Neural progenitor cell (in vitro differentiated cells): ENCODE measurements at regions not wholly inside any gene's neighbourhood (a gene's known extent, or its start where the extent isn't known, plus 50 kb on each side); places are given as distances from the start of the nearest gene placed in this dataset.

Experiments
- DNase-seq: peaks from one replicate; pipeline ENCODE4 v3.0.0-alpha.2; 2016; ENCODE audit warnings: low spot score
- H2AFZ ChIP-seq: fragments of 200-600 bp; sonication (generic); replicated peaks from 2 replicates; pipeline ENCODE4 v1.6.1; 2016; ENCODE audit warnings: antibody characterized with exemption
- H3F3A ChIP-seq: fragments of 200-600 bp; sonication (generic); 2 replicates; pipeline ENCODE4 v1.6.1; 2016; ENCODE audit warnings: antibody characterized with exemption, low read depth
- H3K27ac ChIP-seq: fragments of 200-600 bp; sonication (generic); 2 replicates; pipeline ENCODE4 v1.5.1; 2016; ENCODE audit warnings: mild to moderate bottlenecking
- H3K27me3 ChIP-seq: fragments of 200-600 bp; sonication (generic); 2 replicates; pipeline ENCODE4 v1.6.1; 2016; ENCODE audit warnings: mild to moderate bottlenecking, moderate library complexity
- H3K36me3 ChIP-seq: fragments of 200-600 bp; sonication (generic); 2 replicates; pipeline ENCODE4 v1.5.1; 2016
- H3K4me1 ChIP-seq: fragments of 200-600 bp; sonication (generic); 2 replicates; pipeline ENCODE4 v1.6.1; 2016; ENCODE audit warnings: mixed run types
- H3K4me2 ChIP-seq: fragments of 200-600 bp; sonication (generic); 2 replicates; pipeline ENCODE4 v1.6.1; 2016
- H3K4me3 ChIP-seq: fragments of 200-600 bp; sonication (generic); 2 replicates; pipeline ENCODE4 v1.5.1; 2016
- H3K79me2 ChIP-seq: fragments of 200-600 bp; sonication (generic); 2 replicates; pipeline ENCODE4 v1.6.1; 2016; ENCODE audit warnings: low read depth
- H3K9ac ChIP-seq: fragments of 200-600 bp; sonication (generic); 2 replicates; pipeline ENCODE4 v1.6.1; 2016
- H3K9me3 ChIP-seq: fragments of 200-600 bp; sonication (generic); 2 replicates; pipeline ENCODE4 v1.5.1; 2016; ENCODE audit warnings: low read depth
- H4K20me1 ChIP-seq: fragments of 200-600 bp; sonication (generic); 2 replicates; pipeline ENCODE4 v1.6.1; 2016; ENCODE audit warnings: low read depth
- H3K27ac Mint-ChIP-seq: 3 replicates; pipeline ENCODE4 v1.8.0; 2021; ENCODE audit warnings: mixed read lengths
- H3K27me3 Mint-ChIP-seq: 2 replicates; pipeline ENCODE4 v1.8.0; 2022; ENCODE audit warnings: low read depth, mild to moderate bottlenecking, inconsistent platforms, moderate library complexity, mixed read lengths; ENCODE audit not compliant: insufficient read depth
- H3K36me3 Mint-ChIP-seq: 3 replicates; pipeline ENCODE4 v1.8.0; 2021; ENCODE audit warnings: mixed read lengths
- H3K4me1 Mint-ChIP-seq: 3 replicates; pipeline ENCODE4 v1.8.0; 2021; ENCODE audit warnings: mixed read lengths
- H3K4me3 Mint-ChIP-seq: 3 replicates; pipeline ENCODE4 v1.8.0; 2021; ENCODE audit warnings: mild to moderate bottlenecking, moderate library complexity, mixed read lengths
- H3K9me3 Mint-ChIP-seq: 3 replicates; pipeline ENCODE4 v1.8.0; 2020; ENCODE audit warnings: mixed read lengths
- EZH2 ChIP-seq: fragments of 200-600 bp; sonication (generic); IDR thresholded peaks from 2 replicates; pipeline ENCODE4 v1.6.1; 2017; ENCODE audit warnings: antibody characterized with exemption, mild to moderate bottlenecking, moderate library complexity
- EZH2phosphoT487 ChIP-seq: fragments of 200-600 bp; sonication (generic); IDR thresholded peaks from 2 replicates; pipeline ENCODE4 v1.6.1; 2017; ENCODE audit warnings: antibody characterized with exemption
- TF ChIP-seq, protein P1 (sequence below): fragments of 200-600 bp; sonication (generic); IDR thresholded peaks from 2 replicates; pipeline ENCODE4 v1.5.1; 2017; ENCODE audit warnings: antibody characterized with exemption, mild to moderate bottlenecking

DNA sequence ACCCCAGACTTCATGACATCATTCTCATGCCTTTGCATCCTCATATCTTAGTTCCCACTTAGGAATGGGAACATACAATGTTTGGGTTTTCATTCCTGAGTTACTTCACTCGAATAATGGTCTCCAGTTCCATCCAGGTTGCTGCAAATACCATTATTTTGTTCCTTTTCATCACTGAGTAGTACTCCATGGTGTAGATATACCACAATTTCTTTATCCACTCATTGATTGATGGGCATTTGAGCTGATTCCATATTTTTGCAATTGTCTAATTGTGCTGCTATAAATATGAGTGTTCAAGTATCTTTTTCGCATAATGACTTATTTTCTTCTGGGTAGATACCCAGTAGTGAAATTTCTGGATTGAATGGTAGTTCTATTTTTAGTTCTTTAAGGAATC lies 1026.8 kb downstream of the STPG2 start:
- H3K4me1 Mint-ChIP-seq, result no peaks in the 10 kb centered on the region

GRCh38 chr4:97121493-97121892 lies 1021.8 kb downstream of the STPG2 start:
- Histone ChIP-seq H3K9ac (no peak overlapping the region), H3K27me3 (no peaks in the 10 kb centered on the region), H3F3A (no peaks in the 10 kb centered on the region), H3K27ac (no peak overlapping the region), H3K79me2 (no peaks in the 10 kb centered on the region), H3K4me3 (no peak overlapping the region), H3K36me3 (no peaks in the 10 kb centered on the region), H3K4me1 (peaks cover 21% of the 10 kb centered on the region), H3K4me2 (no peak overlapping the region), H2AFZ (peak overlapping the region; percentile 38), H3K9me3 (no peaks in the 10 kb centered on the region), H4K20me1 (no peaks in the 10 kb centered on the region)
- H3K27ac Mint-ChIP-seq, result no peak overlapping the region
- no peak for TF ChIP-seq EZH2
- no peak for TF ChIP-seq EZH2phosphoT487
- TF ChIP-seq, protein P1, sequence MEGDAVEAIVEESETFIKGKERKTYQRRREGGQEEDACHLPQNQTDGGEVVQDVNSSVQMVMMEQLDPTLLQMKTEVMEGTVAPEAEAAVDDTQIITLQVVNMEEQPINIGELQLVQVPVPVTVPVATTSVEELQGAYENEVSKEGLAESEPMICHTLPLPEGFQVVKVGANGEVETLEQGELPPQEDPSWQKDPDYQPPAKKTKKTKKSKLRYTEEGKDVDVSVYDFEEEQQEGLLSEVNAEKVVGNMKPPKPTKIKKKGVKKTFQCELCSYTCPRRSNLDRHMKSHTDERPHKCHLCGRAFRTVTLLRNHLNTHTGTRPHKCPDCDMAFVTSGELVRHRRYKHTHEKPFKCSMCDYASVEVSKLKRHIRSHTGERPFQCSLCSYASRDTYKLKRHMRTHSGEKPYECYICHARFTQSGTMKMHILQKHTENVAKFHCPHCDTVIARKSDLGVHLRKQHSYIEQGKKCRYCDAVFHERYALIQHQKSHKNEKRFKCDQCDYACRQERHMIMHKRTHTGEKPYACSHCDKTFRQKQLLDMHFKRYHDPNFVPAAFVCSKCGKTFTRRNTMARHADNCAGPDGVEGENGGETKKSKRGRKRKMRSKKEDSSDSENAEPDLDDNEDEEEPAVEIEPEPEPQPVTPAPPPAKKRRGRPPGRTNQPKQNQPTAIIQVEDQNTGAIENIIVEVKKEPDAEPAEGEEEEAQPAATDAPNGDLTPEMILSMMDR, result no peak
- no peak overlapping the region for H3K4me3 Mint-ChIP-seq
- H3K36me3 Mint-ChIP-seq, result no peaks in the 10 kb centered on the region
- no peak for DNase-seq
- peaks cover 17% of the 10 kb centered on the region for H3K9me3 Mint-ChIP-seq
- H3K27me3 Mint-ChIP-seq, result peaks cover 3% of the 10 kb centered on the region
- H3K4me1 Mint-ChIP-seq, result no peaks in the 10 kb centered on the region

More for the DNA sequence above, 1026.8 kb downstream of the STPG2 start:
- H3K27me3 ChIP-seq, result no peaks in the 10 kb centered on the region
- no peak for DNase-seq
- H3K27ac ChIP-seq, result no peak overlapping the region
- peaks cover 3% of the 10 kb centered on the region for H3K4me1 ChIP-seq
- no peaks in the 10 kb centered on the region for H3K36me3 ChIP-seq
- Mint-ChIP-seq H3K27ac (no peak overlapping the region), H3K9me3 (no peaks in the 10 kb centered on the region), H3K4me3 (no peak overlapping the region), H3K36me3 (no peaks in the 10 kb centered on the region), H3K27me3 (no peaks in the 10 kb centered on the region)
- TF ChIP-seq EZH2 (no peak), EZH2phosphoT487 (no peak)
- TF ChIP-seq, protein P1, result no peak
- H3K9ac ChIP-seq, result no peak overlapping the region
- H3K79me2 ChIP-seq, result no peaks in the 10 kb centered on the region
- no peaks in the 10 kb centered on the region for H3K9me3 ChIP-seq
- no peak overlapping the region for H3K4me2 ChIP-seq
- H3F3A ChIP-seq, result no peaks in the 10 kb centered on the region
- H2AFZ ChIP-seq, result no peak overlapping the region
- H4K20me1 ChIP-seq, result no peaks in the 10 kb centered on the region
- H3K4me3 ChIP-seq, result no peak overlapping the region

DNA sequence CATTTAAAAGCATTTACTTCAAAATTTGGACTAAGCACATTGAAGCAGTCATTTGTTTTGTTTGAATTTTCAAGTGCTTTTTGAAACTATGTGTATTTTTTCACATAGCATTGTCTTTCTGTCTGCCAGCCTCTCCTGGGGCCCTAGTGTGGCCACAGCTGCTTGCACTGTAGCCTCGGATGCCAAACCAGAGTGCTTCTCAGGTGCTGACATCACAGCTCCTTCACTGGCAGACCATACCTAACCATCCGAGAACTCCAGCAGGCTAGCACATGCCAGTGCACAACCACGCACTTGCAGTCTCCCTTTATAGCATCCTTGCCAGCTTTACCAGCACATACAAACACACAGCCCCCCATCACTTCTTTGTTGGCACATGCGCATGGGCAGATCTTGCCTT lies 1019.7 kb downstream of the STPG2 start:
- Histone ChIP-seq H3K27ac (no peak overlapping the region), H4K20me1 (no peaks in the 10 kb centered on the region), H3K9me3 (no peaks in the 10 kb centered on the region), H3K36me3 (no peaks in the 10 kb centered on the region), H3K4me3 (no peak overlapping the region), H2AFZ (peak overlapping the region; percentile 35), H3K9ac (no peak overlapping the region), H3K27me3 (no peaks in the 10 kb centered on the region), H3K4me1 (peaks cover 27% of the 10 kb centered on the region), H3K4me2 (no peak overlapping the region), H3K79me2 (no peaks in the 10 kb centered on the region), H3F3A (peaks cover 12% of the 10 kb centered on the region)
- Mint-ChIP-seq H3K4me1 (no peaks in the 10 kb centered on the region), H3K9me3 (peaks cover 19% of the 10 kb centered on the region), H3K27ac (no peak overlapping the region), H3K27me3 (peaks cover 3% of the 10 kb centered on the region), H3K36me3 (no peaks in the 10 kb centered on the region), H3K4me3 (no peak overlapping the region)
- DNase-seq, result no peak
- TF ChIP-seq EZH2phosphoT487 (no peak), EZH2 (no peak)
- TF ChIP-seq, protein P1, result no peak
